GM12878 (cell line): ENCODE measurements at regions not wholly inside any gene's neighbourhood (a gene's known extent, or its start where the extent isn't known, plus 50 kb on each side); places are given as distances from the start of the nearest gene placed in this dataset.

Experiments
- BRCA1 ChIP-seq: IDR thresholded peaks from 2 replicates; pipeline ENCODE4 v1.6.1; 2011; ENCODE audit warnings: low read depth, low read length, improper control_type of control experiment
- CTCF ChIP-seq, 3 experiments: IDR thresholded peaks in 2 of 3; conservative IDR thresholded peaks in 1 of 3; 2 replicates each; pipeline ENCODE4 v1.5.1; 2011; ENCODE audit warnings: low read depth in 3 of 3, low read length in 3 of 3, mild to moderate bottlenecking in 3 of 3, control low read depth in 2 of 3, moderate library complexity in 2 of 3, inconsistent platforms in 1 of 3, mixed read lengths in 1 of 3; ENCODE audit not compliant: control insufficient read depth in 2 of 3, insufficient read depth in 1 of 3; ENCODE audit errors: extremely low read depth in 1 of 3

DNA sequence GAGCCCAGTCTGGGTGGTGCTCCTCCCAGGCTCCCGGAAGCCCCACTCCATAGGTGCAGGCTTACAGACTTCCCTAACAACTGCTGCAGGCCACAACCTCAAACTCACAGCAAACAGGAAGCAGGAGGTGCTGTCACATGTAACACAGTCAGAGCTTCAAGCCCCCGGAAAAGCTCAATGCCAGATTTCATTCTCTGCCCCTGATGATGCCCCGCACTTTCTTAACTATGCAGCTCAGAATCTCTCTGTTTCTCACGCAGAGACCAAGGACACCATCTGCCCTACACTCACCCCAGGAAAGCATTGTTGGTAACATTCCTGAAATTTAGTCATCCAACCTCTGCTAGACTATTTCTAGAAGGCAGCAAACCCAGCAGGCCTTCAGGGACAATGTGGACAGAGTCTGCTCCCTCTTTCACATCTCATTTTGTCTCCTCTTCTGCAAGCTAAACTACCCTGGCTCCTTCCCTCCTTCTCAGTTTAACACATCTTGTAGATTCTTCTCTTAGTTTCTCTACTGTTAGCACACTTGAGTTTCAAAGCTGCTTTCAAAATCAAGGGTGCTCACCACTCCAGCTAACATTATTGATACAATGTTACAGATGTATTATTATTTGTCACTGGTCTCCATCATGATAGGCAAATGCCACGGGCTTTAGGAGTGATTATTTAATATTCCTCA lies 162.5 kb downstream of the KCTD12 start:
- TF ChIP-seq CTCF (IDR thresholded peaks at IDR 0.05 in 2 of 3, conservative IDR thresholded peaks at IDR 0.05 in 1 of 3; ENCODE audit: control insufficient read depth in 2 of 3, extremely low read depth in 1 of 3, insufficient read depth in 1 of 3, low read depth in 3 of 3, low read length in 3 of 3) (no peak), BRCA1 (no peak)
